ENCODE measurements at regions not wholly inside any gene's neighbourhood (a gene's known extent, or its start where the extent isn't known, plus 50 kb on each side); places are given as distances from the start of the nearest gene placed in this dataset.
A peak's percentile ranks its signal among the peaks of the same experiment; 100 is the strongest.

- no peak for TF ChIP-seq ZNF383 (CRISPR knock-in tag; IDR thresholded peaks at IDR 0.05; ENCODE audit: borderline replicate concordance)
- TF ChIP-seq STAG1 (CRISPR knock-in tag; IDR thresholded peaks at IDR 0.05): peak; percentile 74
- TF ChIP-seq SRSF4 (IDR thresholded peaks at IDR 0.05; ENCODE audit: low read depth, low read length, poor library complexity, severe bottlenecking): no peak
- TF ChIP-seq ZNF207 (IDR thresholded peaks at IDR 0.05; ENCODE audit: borderline replicate concordance): no peak
- no peak for TF ChIP-seq ZBTB8A (CRISPR knock-in tag; IDR thresholded peaks at IDR 0.05; ENCODE audit: borderline replicate concordance, low read depth)
- no peak for TF ChIP-seq ZNF552 (CRISPR knock-in tag; IDR thresholded peaks at IDR 0.05; ENCODE audit: borderline replicate concordance)
- peak; percentile 20 for TF ChIP-seq XRCC5 (optimal IDR thresholded peaks at IDR 0.05; ENCODE audit: low read length)
- TF ChIP-seq ZNF124 (CRISPR knock-in tag; IDR thresholded peaks at IDR 0.05): no peak
- no peak for TF ChIP-seq HNRNPLL (IDR thresholded peaks at IDR 0.05; ENCODE audit: low read depth, low read length, poor library complexity, severe bottlenecking)
These were observed 53.5 kb upstream of the GRIN3A start (continued) for GRCh38 chr9:101791938-101792337.

- H3K9me3 ChIP-seq (ENCODE audit: low read length): no peaks in the 10 kb centered on the region
- H3K4me2 ChIP-seq (ENCODE audit: low read depth, low read length): no peak overlapping the region
- no peaks in the 10 kb centered on the region for H3K27me3 ChIP-seq (ENCODE audit: control insufficient read depth in 1 of 2, insufficient read depth in 2 of 2, low read length in 2 of 2)
- no peak for DNase-seq (ENCODE audit: low spot score)
- no peaks in the 10 kb centered on the region for H3K79me2 ChIP-seq (ENCODE audit: insufficient read depth, low read length)
- FAIRE-seq: no peak
- no peak overlapping the region for H3K9ac ChIP-seq (ENCODE audit: insufficient read depth, low read depth, low read length)
- TF ChIP-seq NFE2L1 (CRISPR knock-in tag; IDR thresholded peaks at IDR 0.05; ENCODE audit: borderline replicate concordance) (no peak), CEBPB (IDR thresholded peaks at IDR 0.05; ENCODE audit: borderline replicate concordance, low read depth, low read length) (0 out of 2 replicates have a peak, but pooled peaks have one; percentile 43)
- 22% methylated on average over 6 of the region's 6 CpGs for WGBS (ENCODE audit: low lambda C conversion rate)
- BruUV-seq (replicated peaks): no TSS peak
- no peaks in the 10 kb centered on the region for H4K20me1 ChIP-seq (ENCODE audit: insufficient read depth, low read length)
- intact Hi-C loops (cut with micrococcal nuclease; ENCODE audit: unreplicated experiment) (no loop called here), in situ Hi-C loops (cut with HindIII; ENCODE audit: extremely low pct_ligation_motif_present, low pct_unique_long_range_greater_than_20kb) (no loop called here)
- no peaks in the 10 kb centered on the region for H3K4me1 ChIP-seq (ENCODE audit: insufficient read depth, low read length)
- ChIA-PET CTCF (ENCODE audit: low intra/inter-chr PET ratio, low total read pairs) (no interaction called here), POLR2A (no interaction called here)
- H3K4me3 ChIP-seq (replicated peaks in 1 of 3; ENCODE audit: insufficient read depth in 1 of 3, low read depth in 2 of 3, low read length in 3 of 3): no peak overlapping the region
- no peak; the same call in 1 of the 3 replicates for ATAC-seq
- H3K27ac ChIP-seq (ENCODE audit: extremely low read length, insufficient read depth, low read length): no peak overlapping the region
- no peak overlapping the region for H2AFZ ChIP-seq (ENCODE audit: low read length)
- no peaks in the 10 kb centered on the region for H3K36me3 ChIP-seq (replicated peaks in 1 of 2; ENCODE audit: control insufficient read depth in 1 of 2, insufficient read depth in 2 of 2, low read length in 2 of 2)
These were observed 53.1 kb upstream of the GRIN3A start for GRCh38 chr9:101791533-101791932.

Small RNA genes lying in the stretch of these regions (small RNA-seq; reads per million reads assigned to genes)
- 0 reads per million in 3 experiments for gene RNU6-329P (ENCODE audit: insufficient read depth in 2 of 3, insufficient read length in 3 of 3, low read depth in 2 of 3, low replicate concordance in 1 of 3)

Measured in HepG2 (cell line).